ENCODE measurements at regions not wholly inside any gene's neighbourhood (a gene's known extent, or its start where the extent isn't known, plus 50 kb on each side); places are given as distances from the start of the nearest gene placed in this dataset.

- TF ChIP-seq CTCF (IDR thresholded peaks at IDR 0.05; ENCODE audit: low read depth, low read length, missing control alignments), result no peak
- no peak overlapping the region for H3K4me3 ChIP-seq (replicated peaks; ENCODE audit: low read depth, low read length)
- DNase-seq (ENCODE audit: extremely low read depth, low read depth), result no peak
Measured at GRCh38 chr9:106726070-106726815, 136.7 kb upstream of the ZNF462 start.

GRCh38 chr9:106727969-106728368, 135.0 kb upstream of the ZNF462 start:
- DNase-seq (ENCODE audit: extremely low read depth, low read depth), result no peak
- no peak for TF ChIP-seq CTCF (IDR thresholded peaks at IDR 0.05; ENCODE audit: low read depth, low read length, missing control alignments)
- no peak overlapping the region for H3K4me3 ChIP-seq (replicated peaks; ENCODE audit: low read depth, low read length)

GRCh38 chr9:106728860-106729259, 134.1 kb upstream of the ZNF462 start:
- DNase-seq (ENCODE audit: extremely low read depth, low read depth), result no peak
- TF ChIP-seq CTCF (IDR thresholded peaks at IDR 0.05; ENCODE audit: low read depth, low read length, missing control alignments), result no peak

GRCh38 chr9:106731910-106732309, 131.1 kb upstream of the ZNF462 start:
- DNase-seq (ENCODE audit: extremely low read depth, low read depth), result no peak
- no peak for TF ChIP-seq CTCF (IDR thresholded peaks at IDR 0.05; ENCODE audit: low read depth, low read length, missing control alignments)
- no peak overlapping the region for H3K4me3 ChIP-seq (replicated peaks; ENCODE audit: low read depth, low read length)

More at GRCh38 chr9:106728860-106729259, 134.1 kb upstream of the ZNF462 start:
- H3K4me3 ChIP-seq (replicated peaks; ENCODE audit: low read depth, low read length), result no peak overlapping the region

GRCh38 chr9:106733828-106734380, 129.1 kb upstream of the ZNF462 start:
- no peak for TF ChIP-seq CTCF (IDR thresholded peaks at IDR 0.05; ENCODE audit: low read depth, low read length, missing control alignments)
- no peak for DNase-seq (ENCODE audit: extremely low read depth, low read depth)

GRCh38 chr9:106737516-106737915, 125.5 kb upstream of the ZNF462 start:
- no peak for TF ChIP-seq CTCF (IDR thresholded peaks at IDR 0.05; ENCODE audit: low read depth, low read length, missing control alignments)

More at GRCh38 chr9:106733828-106734380, 129.1 kb upstream of the ZNF462 start:
- no peak overlapping the region for H3K4me3 ChIP-seq (replicated peaks; ENCODE audit: low read depth, low read length)

More at GRCh38 chr9:106737516-106737915, 125.5 kb upstream of the ZNF462 start:
- no peak overlapping the region for H3K4me3 ChIP-seq (replicated peaks; ENCODE audit: low read depth, low read length)
- DNase-seq (ENCODE audit: extremely low read depth, low read depth), result no peak
